Kidney (tissue), 13 donors: ENCODE measurements at regions not wholly inside any gene's neighbourhood (a gene's known extent, or its start where the extent isn't known, plus 50 kb on each side); places are given as distances from the start of the nearest gene placed in this dataset.

Source experiments
- DNase-seq, 5 donors: peaks; one replicate each; pipeline ENCODE4 v3.0.0-alpha.2; 2013 to 2020
- FAIRE-seq: peaks from 2 replicates; lab custom pipeline; 2012; peaks lifted over from hg19 to GRCh38; lab: Jason Lieb, UNC
- H3K27ac ChIP-seq, 2 donors: one replicate each; pipeline ENCODE4 v1.7.0; 2013; ENCODE audit warnings: low read depth in 2 of 2, low read length in 2 of 2, inconsistent platforms in 1 of 2
- H3K27me3 ChIP-seq: one replicate; pipeline ENCODE4 v1.7.1; 2013; ENCODE audit warnings: low read length, inconsistent platforms; ENCODE audit not compliant: control insufficient read depth, insufficient read depth
- H3K36me3 ChIP-seq, 3 donors: one replicate each; pipeline versions ENCODE4 v1.7.0 to v1.7.1; 2013; ENCODE audit warnings: low read length in 3 of 3, control low read depth in 1 of 3, inconsistent platforms in 1 of 3; ENCODE audit not compliant: insufficient read depth in 3 of 3, control insufficient read depth in 2 of 3
- H3K4me1 ChIP-seq, 3 donors: one replicate each; pipeline versions ENCODE4 v1.7.0 to v1.7.1; 2013; ENCODE audit warnings: low read length in 3 of 3, inconsistent platforms in 1 of 3, low read depth in 1 of 3; ENCODE audit not compliant: control insufficient read depth in 2 of 3, insufficient read depth in 2 of 3
- H3K4me3 ChIP-seq, 3 donors: one replicate each; pipeline versions ENCODE4 v1.7.0 to v1.8.1; 2013; ENCODE audit warnings: low read length in 3 of 3, control low read depth in 1 of 3, inconsistent platforms in 1 of 3
- H3K9ac ChIP-seq, 3 donors: one replicate each; pipeline versions ENCODE4 v1.7.0 to v1.7.1; 2013; ENCODE audit warnings: low read length in 3 of 3, control low read depth in 1 of 3, inconsistent platforms in 1 of 3
- H3K9me3 ChIP-seq, 3 donors: one replicate each; pipeline versions ENCODE4 v1.7.0 to v1.7.1; 2013; ENCODE audit warnings: low read length in 3 of 3, control low read depth in 1 of 3, inconsistent platforms in 1 of 3; ENCODE audit not compliant: control insufficient read depth in 2 of 3, insufficient read depth in 1 of 3
- intact Hi-C: fragments of 100-400 bp; cut with DNase I; formaldehyde crosslinking; loops from one replicate; pipeline ENCODE4 v1.11.1; 2022
- TF ChIP-seq, protein P1 (sequence below): IDR thresholded peaks from 3 replicates; pipeline ENCODE4 v1.5.1; 2012; ENCODE audit warnings: mild to moderate bottlenecking, moderate library complexity, borderline replicate concordance; ENCODE audit not compliant: insufficient read depth; ENCODE audit errors: extremely low read depth
- donor health status: control.
- donor health status: control.
- donor health status: control.
- donor health status: control.
- donor health status: control.
- donor health status: DM: yes; HTN: yes; CAD: no.
- donor health status: Normal renal cell carcinoma (clear cell type).

DNA sequence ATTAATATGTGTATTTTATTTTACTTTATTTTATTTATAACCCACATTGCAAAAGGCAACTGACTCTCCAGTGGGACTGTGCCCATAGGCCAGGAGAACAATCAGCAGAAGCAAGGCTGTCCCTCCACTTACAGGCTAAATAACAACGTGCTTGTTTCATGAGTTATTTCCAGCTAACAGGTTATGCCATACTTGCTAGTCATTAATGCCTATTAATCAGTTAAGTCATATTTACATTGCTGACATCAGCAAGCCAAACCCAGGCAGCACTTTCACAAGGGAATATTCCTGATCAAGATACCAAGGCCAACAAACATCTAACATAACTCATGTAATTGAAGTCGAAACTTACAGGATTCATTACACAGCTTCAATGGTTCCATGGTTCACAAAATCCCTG lies 92.1 kb downstream of the EN1 start:
- no peak for DNase-seq
- no peak for FAIRE-seq
- H3K4me3 ChIP-seq: no peak overlapping the region
- H3K4me1 ChIP-seq: no peaks in the 10 kb centered on the region
- no peaks in the 10 kb centered on the region for H3K27me3 ChIP-seq
- intact Hi-C loops: no loop called here
- H3K9ac ChIP-seq: no peak overlapping the region
- no peak overlapping the region for H3K27ac ChIP-seq
- TF ChIP-seq, protein P1, sequence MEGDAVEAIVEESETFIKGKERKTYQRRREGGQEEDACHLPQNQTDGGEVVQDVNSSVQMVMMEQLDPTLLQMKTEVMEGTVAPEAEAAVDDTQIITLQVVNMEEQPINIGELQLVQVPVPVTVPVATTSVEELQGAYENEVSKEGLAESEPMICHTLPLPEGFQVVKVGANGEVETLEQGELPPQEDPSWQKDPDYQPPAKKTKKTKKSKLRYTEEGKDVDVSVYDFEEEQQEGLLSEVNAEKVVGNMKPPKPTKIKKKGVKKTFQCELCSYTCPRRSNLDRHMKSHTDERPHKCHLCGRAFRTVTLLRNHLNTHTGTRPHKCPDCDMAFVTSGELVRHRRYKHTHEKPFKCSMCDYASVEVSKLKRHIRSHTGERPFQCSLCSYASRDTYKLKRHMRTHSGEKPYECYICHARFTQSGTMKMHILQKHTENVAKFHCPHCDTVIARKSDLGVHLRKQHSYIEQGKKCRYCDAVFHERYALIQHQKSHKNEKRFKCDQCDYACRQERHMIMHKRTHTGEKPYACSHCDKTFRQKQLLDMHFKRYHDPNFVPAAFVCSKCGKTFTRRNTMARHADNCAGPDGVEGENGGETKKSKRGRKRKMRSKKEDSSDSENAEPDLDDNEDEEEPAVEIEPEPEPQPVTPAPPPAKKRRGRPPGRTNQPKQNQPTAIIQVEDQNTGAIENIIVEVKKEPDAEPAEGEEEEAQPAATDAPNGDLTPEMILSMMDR: no peak
- H3K36me3 ChIP-seq: no peaks in the 10 kb centered on the region
- no peaks in the 10 kb centered on the region for H3K9me3 ChIP-seq

DNA sequence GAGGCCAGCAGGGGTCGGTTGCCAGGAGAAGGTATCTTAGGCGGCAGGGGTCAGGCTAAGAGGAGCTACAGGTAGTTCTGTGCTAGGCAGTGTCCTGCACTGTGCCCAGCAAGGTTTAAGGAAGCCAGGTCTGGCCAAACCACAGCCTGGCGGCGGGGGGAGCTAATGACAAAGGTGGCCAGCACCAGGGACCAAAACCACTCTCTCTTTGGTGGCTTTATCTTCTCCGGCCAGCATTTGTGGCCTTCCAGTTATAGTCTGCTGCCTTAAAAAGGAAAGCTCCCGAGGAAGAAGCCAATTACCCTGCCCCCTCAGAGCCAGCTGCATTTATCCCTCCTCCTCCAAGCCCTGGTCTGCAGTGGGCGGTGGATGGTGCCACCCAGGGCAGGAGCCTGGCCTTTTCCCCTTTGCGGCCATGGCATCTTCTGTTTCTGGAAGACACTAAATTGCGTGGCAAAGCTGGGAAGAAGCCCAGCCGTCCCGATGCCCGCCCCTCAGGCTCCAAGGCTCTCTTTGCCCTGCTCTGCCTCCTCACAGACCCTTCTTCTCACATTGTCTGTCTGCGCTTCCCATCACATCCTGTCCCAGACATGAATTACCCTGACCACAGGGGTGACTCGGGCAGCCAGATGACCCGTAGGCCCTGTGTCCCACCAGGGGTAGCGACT lies 94.6 kb downstream of the EN1 start:
- Histone ChIP-seq H3K9ac (no peak overlapping the region), H3K9me3 (no peaks in the 10 kb centered on the region), H3K4me1 (no peaks in the 10 kb centered on the region), H3K4me3 (no peak overlapping the region), H3K27me3 (no peaks in the 10 kb centered on the region), H3K36me3 (no peaks in the 10 kb centered on the region), H3K27ac (no peak overlapping the region)
- intact Hi-C loops: no loop called here
- FAIRE-seq (no peak), DNase-seq (no peak)
- TF ChIP-seq, protein P1: no peak

DNA sequence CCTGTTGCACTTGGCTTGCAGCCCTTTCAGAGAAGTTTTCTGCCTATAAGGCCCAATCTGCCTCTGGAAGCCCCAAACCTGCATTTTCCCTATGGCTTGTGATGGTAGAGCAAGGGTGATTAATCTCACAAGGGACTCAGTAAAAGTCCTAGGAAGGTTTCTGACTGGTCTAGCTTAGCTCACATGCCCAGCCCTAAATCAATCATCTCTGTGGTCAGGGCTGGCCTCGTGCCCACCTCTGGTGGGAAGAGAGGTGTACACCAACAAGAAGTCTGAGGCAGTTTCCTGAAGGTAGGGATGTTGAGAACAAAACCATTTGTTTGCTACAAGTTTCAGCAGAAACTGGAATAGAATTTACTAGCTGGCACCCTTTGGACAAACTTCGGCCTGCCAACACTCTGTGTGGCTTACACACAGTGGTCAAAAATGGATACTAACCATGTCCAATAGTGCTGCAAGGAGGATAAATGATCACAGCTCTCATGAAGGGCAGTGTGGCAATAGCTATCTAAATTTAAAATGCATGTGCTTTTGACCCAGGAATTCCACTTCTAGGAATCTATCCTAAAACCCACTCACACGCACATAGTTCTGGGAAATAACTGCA lies 96.4 kb downstream of the EN1 start:
- DNase-seq: no peak
- H3K27ac ChIP-seq: no peak overlapping the region
- intact Hi-C loops: no loop called here
- no peaks in the 10 kb centered on the region for H3K4me1 ChIP-seq
- TF ChIP-seq, protein P1: no peak
- FAIRE-seq: no peak
- no peak overlapping the region for H3K9ac ChIP-seq
- no peak overlapping the region for H3K4me3 ChIP-seq
- H3K27me3 ChIP-seq: no peaks in the 10 kb centered on the region
- H3K36me3 ChIP-seq: no peaks in the 10 kb centered on the region
- no peaks in the 10 kb centered on the region for H3K9me3 ChIP-seq
